ENCODE measurements at regions not wholly inside any gene's neighbourhood (a gene's known extent, or its start where the extent isn't known, plus 50 kb on each side); places are given as distances from the start of the nearest gene placed in this dataset.

GRCh38 chr5:62066761-62067277, 239.2 kb upstream of the KIF2A start:
- no peaks in the 10 kb centered on the region for H3K36me3 Mint-ChIP-seq (ENCODE audit: low read depth)
- no peaks in the 10 kb centered on the region for H3K4me1 Mint-ChIP-seq (ENCODE audit: low read depth)

GRCh38 chr5:62068554-62068953, 237.5 kb upstream of the KIF2A start:
- Mint-ChIP-seq H3K27ac (no peak overlapping the region), H3K9me3 (no peaks in the 10 kb centered on the region), H3K36me3 (ENCODE audit: low read depth) (no peaks in the 10 kb centered on the region), H3K27me3 (ENCODE audit: low read depth) (no peaks in the 10 kb centered on the region), H3K4me1 (ENCODE audit: low read depth) (no peaks in the 10 kb centered on the region), H3K4me3 (ENCODE audit: low read depth) (no peak overlapping the region)
- no peak for DNase-seq (ENCODE audit: low spot score)
- intact Hi-C loops (cut with micrococcal nuclease) = no loop called here

More at GRCh38 chr5:62066761-62067277, 239.2 kb upstream of the KIF2A start:
- H3K27me3 Mint-ChIP-seq (ENCODE audit: low read depth) = no peaks in the 10 kb centered on the region
- no peak for DNase-seq (ENCODE audit: low spot score)
- intact Hi-C loops (cut with micrococcal nuclease) = no loop called here
- no peak overlapping the region for H3K27ac Mint-ChIP-seq
- H3K9me3 Mint-ChIP-seq = no peaks in the 10 kb centered on the region
- H3K4me3 Mint-ChIP-seq (ENCODE audit: low read depth) = no peak overlapping the region

GRCh38 chr5:62077387-62077786, 228.6 kb upstream of the KIF2A start:
- DNase-seq (ENCODE audit: low spot score) = no peak
- no peaks in the 10 kb centered on the region for H3K9me3 Mint-ChIP-seq
- H3K4me3 Mint-ChIP-seq (ENCODE audit: low read depth) = no peak overlapping the region
- no peak overlapping the region for H3K27ac Mint-ChIP-seq
- H3K27me3 Mint-ChIP-seq (ENCODE audit: low read depth) = peaks cover 1% of the 10 kb centered on the region
- H3K4me1 Mint-ChIP-seq (ENCODE audit: low read depth) = peaks cover 5% of the 10 kb centered on the region
- no peaks in the 10 kb centered on the region for H3K36me3 Mint-ChIP-seq (ENCODE audit: low read depth)
- intact Hi-C loops (cut with micrococcal nuclease) = no loop called here

GRCh38 chr5:62077823-62078550, 228.0 kb upstream of the KIF2A start:
- Mint-ChIP-seq H3K27me3 (ENCODE audit: low read depth) (peaks cover 1% of the 10 kb centered on the region), H3K36me3 (ENCODE audit: low read depth) (no peaks in the 10 kb centered on the region), H3K4me3 (ENCODE audit: low read depth) (no peak overlapping the region), H3K27ac (no peak overlapping the region), H3K9me3 (no peaks in the 10 kb centered on the region), H3K4me1 (ENCODE audit: low read depth) (peaks cover 5% of the 10 kb centered on the region)
- intact Hi-C loops (cut with micrococcal nuclease) = no loop called here
- no peak for DNase-seq (ENCODE audit: low spot score)

- Mint-ChIP-seq H3K4me3 (ENCODE audit: low read depth) (no peak overlapping the region), H3K36me3 (ENCODE audit: low read depth) (no peaks in the 10 kb centered on the region), H3K27me3 (ENCODE audit: low read depth) (peaks cover 2% of the 10 kb centered on the region), H3K27ac (no peak overlapping the region), H3K9me3 (no peaks in the 10 kb centered on the region), H3K4me1 (ENCODE audit: low read depth) (peaks cover 5% of the 10 kb centered on the region)
- no peak for DNase-seq (ENCODE audit: low spot score)
- intact Hi-C loops (cut with micrococcal nuclease) = no loop called here
Observed at GRCh38 chr5:62082370-62082801, 223.6 kb upstream of the KIF2A start.

GRCh38 chr5:62083247-62083646, 222.8 kb upstream of the KIF2A start:
- Mint-ChIP-seq H3K27ac (no peak overlapping the region), H3K27me3 (ENCODE audit: low read depth) (peaks cover 2% of the 10 kb centered on the region), H3K4me1 (ENCODE audit: low read depth) (peaks cover 2% of the 10 kb centered on the region), H3K9me3 (no peaks in the 10 kb centered on the region), H3K36me3 (ENCODE audit: low read depth) (no peaks in the 10 kb centered on the region), H3K4me3 (ENCODE audit: low read depth) (no peak overlapping the region)
- no peak for DNase-seq (ENCODE audit: low spot score)
- intact Hi-C loops (cut with micrococcal nuclease) = no loop called here

- no peak overlapping the region for H3K27ac Mint-ChIP-seq
- H3K36me3 Mint-ChIP-seq (ENCODE audit: low read depth) = no peaks in the 10 kb centered on the region
- H3K4me3 Mint-ChIP-seq (ENCODE audit: low read depth) = no peak overlapping the region
- H3K4me1 Mint-ChIP-seq (ENCODE audit: low read depth) = no peaks in the 10 kb centered on the region
- H3K9me3 Mint-ChIP-seq = no peaks in the 10 kb centered on the region
- H3K27me3 Mint-ChIP-seq (ENCODE audit: low read depth) = peaks cover 2% of the 10 kb centered on the region
- no peak for DNase-seq (ENCODE audit: low spot score)
- intact Hi-C loops (cut with micrococcal nuclease) = no loop called here
Observed at GRCh38 chr5:62083661-62084060, 222.3 kb upstream of the KIF2A start.

GRCh38 chr5:62084391-62084790, 221.6 kb upstream of the KIF2A start:
- H3K36me3 Mint-ChIP-seq (ENCODE audit: low read depth) = no peaks in the 10 kb centered on the region
- no peaks in the 10 kb centered on the region for H3K9me3 Mint-ChIP-seq
- H3K27me3 Mint-ChIP-seq (ENCODE audit: low read depth) = peaks cover 2% of the 10 kb centered on the region
- DNase-seq (ENCODE audit: low spot score) = no peak
- intact Hi-C loops (cut with micrococcal nuclease) = no loop called here
- H3K4me1 Mint-ChIP-seq (ENCODE audit: low read depth) = no peaks in the 10 kb centered on the region
- no peak overlapping the region for H3K27ac Mint-ChIP-seq
- H3K4me3 Mint-ChIP-seq (ENCODE audit: low read depth) = no peak overlapping the region

GRCh38 chr5:62090953-62091352, 215.1 kb upstream of the KIF2A start:
- H3K4me3 Mint-ChIP-seq (ENCODE audit: low read depth) = no peak overlapping the region
- H3K27me3 Mint-ChIP-seq (ENCODE audit: low read depth) = peaks cover 3% of the 10 kb centered on the region
- H3K36me3 Mint-ChIP-seq (ENCODE audit: low read depth) = no peaks in the 10 kb centered on the region
- H3K9me3 Mint-ChIP-seq = no peaks in the 10 kb centered on the region
- H3K27ac Mint-ChIP-seq = no peak overlapping the region
- intact Hi-C loops (cut with micrococcal nuclease) = no loop called here
- no peak for DNase-seq (ENCODE audit: low spot score)
- peaks cover 4% of the 10 kb centered on the region for H3K4me1 Mint-ChIP-seq (ENCODE audit: low read depth)

- H3K27ac Mint-ChIP-seq = no peak overlapping the region
- H3K36me3 Mint-ChIP-seq (ENCODE audit: low read depth) = no peaks in the 10 kb centered on the region
- peaks cover 4% of the 10 kb centered on the region for H3K4me1 Mint-ChIP-seq (ENCODE audit: low read depth)
Observed at GRCh38 chr5:62093411-62093810, 212.6 kb upstream of the KIF2A start.

GRCh38 chr5:62093976-62094375, 212.0 kb upstream of the KIF2A start:
- Mint-ChIP-seq H3K27ac (no peak overlapping the region), H3K9me3 (no peaks in the 10 kb centered on the region), H3K4me1 (ENCODE audit: low read depth) (peaks cover 4% of the 10 kb centered on the region), H3K4me3 (ENCODE audit: low read depth) (no peak overlapping the region), H3K36me3 (ENCODE audit: low read depth) (no peaks in the 10 kb centered on the region), H3K27me3 (ENCODE audit: low read depth) (peaks cover 3% of the 10 kb centered on the region)
- no peak for DNase-seq (ENCODE audit: low spot score)
- intact Hi-C loops (cut with micrococcal nuclease) = no loop called here

More at GRCh38 chr5:62093411-62093810, 212.6 kb upstream of the KIF2A start:
- DNase-seq (ENCODE audit: low spot score) = no peak
- Mint-ChIP-seq H3K9me3 (no peaks in the 10 kb centered on the region), H3K27me3 (ENCODE audit: low read depth) (peaks cover 3% of the 10 kb centered on the region), H3K4me3 (ENCODE audit: low read depth) (no peak overlapping the region)
- intact Hi-C loops (cut with micrococcal nuclease) = no loop called here

GRCh38 chr5:62097361-62097760, 208.6 kb upstream of the KIF2A start:
- Mint-ChIP-seq H3K9me3 (no peaks in the 10 kb centered on the region), H3K4me1 (ENCODE audit: low read depth) (peaks cover 4% of the 10 kb centered on the region), H3K4me3 (ENCODE audit: low read depth) (no peak overlapping the region), H3K36me3 (ENCODE audit: low read depth) (no peaks in the 10 kb centered on the region), H3K27ac (no peak overlapping the region), H3K27me3 (ENCODE audit: low read depth) (peaks cover 4% of the 10 kb centered on the region)
- intact Hi-C loops (cut with micrococcal nuclease) = no loop called here
- no peak for DNase-seq (ENCODE audit: low spot score)

- H3K27ac Mint-ChIP-seq = no peak overlapping the region
- no peak for DNase-seq (ENCODE audit: low spot score)
- no peaks in the 10 kb centered on the region for H3K4me1 Mint-ChIP-seq (ENCODE audit: low read depth)
- no peaks in the 10 kb centered on the region for H3K36me3 Mint-ChIP-seq (ENCODE audit: low read depth)
- H3K27me3 Mint-ChIP-seq (ENCODE audit: low read depth) = peaks cover 2% of the 10 kb centered on the region
- H3K4me3 Mint-ChIP-seq (ENCODE audit: low read depth) = no peak overlapping the region
- no peaks in the 10 kb centered on the region for H3K9me3 Mint-ChIP-seq
- intact Hi-C loops (cut with micrococcal nuclease) = no loop called here
Observed at GRCh38 chr5:62100201-62100600, 205.8 kb upstream of the KIF2A start.

Data from activated T-helper 2 cell treated with anti-CD3 and anti-CD28 coated beads, Interferon-gamma antibody, Interleukin-2, Interleukin-4, amounts not matched to agents 10 μg/mL and 5 μg/mL and 100 μg/mL, durations not matched to agents 14 hours and 24 hours and 36 hours (primary cell).